ENCODE measurements at regions not wholly inside any gene's neighbourhood (a gene's known extent, or its start where the extent isn't known, plus 50 kb on each side); places are given as distances from the start of the nearest gene placed in this dataset.
"Not testable (repeated sequence)": the region's sequence is repeated elsewhere in the genome, so short reads cannot be mapped to it uniquely, and the experiment has no call there.

- Mint-ChIP-seq H3K4me3 (no peak overlapping the region), H3K9me3 (peaks cover 24% of the 10 kb centered on the region)
- no peak for DNase-seq
These were observed 436.8 kb upstream of the ERCC4 start for GRCh38 chr16:13483121-13483520.

GRCh38 chr16:13489416-13489815, 430.5 kb upstream of the ERCC4 start:
- H3K36me3 Mint-ChIP-seq (ENCODE audit: low read depth); H3K27me3 Mint-ChIP-seq; intact Hi-C loops (cut with micrococcal nuclease); H3K27ac Mint-ChIP-seq; H3K4me1 Mint-ChIP-seq; H3K4me3 Mint-ChIP-seq; DNase-seq: not testable (repeated sequence)
- peaks cover 15% of the 10 kb centered on the region for H3K9me3 Mint-ChIP-seq

More at GRCh38 chr16:13483121-13483520, 436.8 kb upstream of the ERCC4 start:
- H3K27ac Mint-ChIP-seq, result no peak overlapping the region
- no peaks in the 10 kb centered on the region for H3K27me3 Mint-ChIP-seq
- intact Hi-C loops (cut with micrococcal nuclease), result no loop called here
- H3K4me1 Mint-ChIP-seq, result no peaks in the 10 kb centered on the region
- no peaks in the 10 kb centered on the region for H3K36me3 Mint-ChIP-seq (ENCODE audit: low read depth)

- Mint-ChIP-seq H3K27ac (no peak overlapping the region), H3K4me3 (no peak overlapping the region), H3K9me3 (peaks cover 7% of the 10 kb centered on the region), H3K4me1 (no peaks in the 10 kb centered on the region), H3K27me3 (no peaks in the 10 kb centered on the region), H3K36me3 (ENCODE audit: low read depth) (no peaks in the 10 kb centered on the region)
- DNase-seq, result no peak
- intact Hi-C loops (cut with micrococcal nuclease), result no loop called here
These were observed 427.9 kb upstream of the ERCC4 start for GRCh38 chr16:13492046-13492445.

- intact Hi-C loops (cut with micrococcal nuclease), result no loop called here
- Mint-ChIP-seq H3K4me1 (no peaks in the 10 kb centered on the region), H3K9me3 (peaks cover 4% of the 10 kb centered on the region), H3K4me3 (no peak overlapping the region), H3K27ac (no peak overlapping the region), H3K27me3 (no peaks in the 10 kb centered on the region), H3K36me3 (ENCODE audit: low read depth) (no peaks in the 10 kb centered on the region)
- no peak for DNase-seq
These were observed 415.9 kb upstream of the ERCC4 start for GRCh38 chr16:13503960-13504635.

GRCh38 chr16:13507530-13507929, 412.4 kb upstream of the ERCC4 start:
- intact Hi-C loops (cut with micrococcal nuclease), result no loop called here
- H3K4me3 Mint-ChIP-seq, result no peak overlapping the region
- H3K9me3 Mint-ChIP-seq, result no peaks in the 10 kb centered on the region
- H3K36me3 Mint-ChIP-seq (ENCODE audit: low read depth), result no peaks in the 10 kb centered on the region
- H3K27me3 Mint-ChIP-seq, result no peaks in the 10 kb centered on the region
- no peaks in the 10 kb centered on the region for H3K4me1 Mint-ChIP-seq
- DNase-seq, result no peak
- H3K27ac Mint-ChIP-seq, result no peak overlapping the region

- no peaks in the 10 kb centered on the region for H3K9me3 Mint-ChIP-seq
- H3K27ac Mint-ChIP-seq, result no peak overlapping the region
- intact Hi-C loops (cut with micrococcal nuclease), result no loop called here
- no peaks in the 10 kb centered on the region for H3K27me3 Mint-ChIP-seq
- no peak for DNase-seq
- H3K4me3 Mint-ChIP-seq, result no peak overlapping the region
- H3K36me3 Mint-ChIP-seq (ENCODE audit: low read depth), result no peaks in the 10 kb centered on the region
- H3K4me1 Mint-ChIP-seq, result no peaks in the 10 kb centered on the region
These were observed 409.4 kb upstream of the ERCC4 start for GRCh38 chr16:13510425-13511151.

GRCh38 chr16:13517841-13518240, 402.1 kb upstream of the ERCC4 start:
- Mint-ChIP-seq H3K36me3 (ENCODE audit: low read depth) (no peaks in the 10 kb centered on the region), H3K4me1 (no peaks in the 10 kb centered on the region), H3K9me3 (peaks cover 8% of the 10 kb centered on the region), H3K27ac (no peak overlapping the region), H3K27me3 (no peaks in the 10 kb centered on the region), H3K4me3 (no peak overlapping the region)
- no peak for DNase-seq
- intact Hi-C loops (cut with micrococcal nuclease), result no loop called here

GRCh38 chr16:13519871-13520270, 400.1 kb upstream of the ERCC4 start:
- Mint-ChIP-seq H3K36me3 (ENCODE audit: low read depth) (no peaks in the 10 kb centered on the region), H3K27ac (no peak overlapping the region), H3K27me3 (no peaks in the 10 kb centered on the region), H3K4me3 (no peak overlapping the region), H3K4me1 (no peaks in the 10 kb centered on the region), H3K9me3 (peaks cover 11% of the 10 kb centered on the region)
- no peak for DNase-seq
- intact Hi-C loops (cut with micrococcal nuclease), result no loop called here

- Mint-ChIP-seq H3K9me3 (peaks cover 7% of the 10 kb centered on the region), H3K4me1 (no peaks in the 10 kb centered on the region), H3K27me3 (no peaks in the 10 kb centered on the region), H3K4me3 (no peak overlapping the region), H3K36me3 (ENCODE audit: low read depth) (no peaks in the 10 kb centered on the region), H3K27ac (no peak overlapping the region)
- no peak for DNase-seq
- intact Hi-C loops (cut with micrococcal nuclease), result no loop called here
These were observed 398.6 kb upstream of the ERCC4 start for GRCh38 chr16:13521356-13521755.

GRCh38 chr16:13527332-13527731, 392.6 kb upstream of the ERCC4 start:
- Mint-ChIP-seq H3K4me3 (no peak overlapping the region), H3K9me3 (peaks cover 8% of the 10 kb centered on the region), H3K4me1 (no peaks in the 10 kb centered on the region), H3K36me3 (ENCODE audit: low read depth) (no peaks in the 10 kb centered on the region), H3K27ac (no peak overlapping the region), H3K27me3 (no peaks in the 10 kb centered on the region)
- no peak for DNase-seq
- intact Hi-C loops (cut with micrococcal nuclease), result no loop called here

- no peaks in the 10 kb centered on the region for H3K27me3 Mint-ChIP-seq
- peaks cover 9% of the 10 kb centered on the region for H3K9me3 Mint-ChIP-seq
- no peak for DNase-seq
- H3K4me3 Mint-ChIP-seq, result no peak overlapping the region
- intact Hi-C loops (cut with micrococcal nuclease), result no loop called here
- H3K36me3 Mint-ChIP-seq (ENCODE audit: low read depth), result no peaks in the 10 kb centered on the region
- H3K27ac Mint-ChIP-seq, result no peak overlapping the region
- no peaks in the 10 kb centered on the region for H3K4me1 Mint-ChIP-seq
These were observed 391.3 kb upstream of the ERCC4 start for GRCh38 chr16:13528691-13529090.

- H3K4me1 Mint-ChIP-seq, result no peaks in the 10 kb centered on the region
- no peaks in the 10 kb centered on the region for H3K36me3 Mint-ChIP-seq (ENCODE audit: low read depth)
- H3K9me3 Mint-ChIP-seq, result peaks cover 9% of the 10 kb centered on the region
- no peaks in the 10 kb centered on the region for H3K27me3 Mint-ChIP-seq
- intact Hi-C loops (cut with micrococcal nuclease), result no loop called here
- H3K27ac Mint-ChIP-seq, result no peak overlapping the region
- no peak overlapping the region for H3K4me3 Mint-ChIP-seq
- DNase-seq, result no peak
These were observed 390.6 kb upstream of the ERCC4 start for GRCh38 chr16:13529193-13529982.

- no peaks in the 10 kb centered on the region for H3K4me1 Mint-ChIP-seq
- intact Hi-C loops (cut with micrococcal nuclease), result no loop called here
These were observed 379.2 kb upstream of the ERCC4 start for GRCh38 chr16:13540771-13541170.

GRCh38 chr16:13542284-13542683, 377.7 kb upstream of the ERCC4 start:
- Mint-ChIP-seq H3K4me3 (no peak overlapping the region), H3K27ac (no peak overlapping the region), H3K4me1 (no peaks in the 10 kb centered on the region), H3K9me3 (peaks cover 4% of the 10 kb centered on the region), H3K27me3 (no peaks in the 10 kb centered on the region), H3K36me3 (ENCODE audit: low read depth) (no peaks in the 10 kb centered on the region)
- intact Hi-C loops (cut with micrococcal nuclease), result no loop called here
- DNase-seq, result no peak

More at GRCh38 chr16:13540771-13541170, 379.2 kb upstream of the ERCC4 start:
- DNase-seq, result no peak
- Mint-ChIP-seq H3K9me3 (peaks cover 4% of the 10 kb centered on the region), H3K4me3 (no peak overlapping the region), H3K27me3 (no peaks in the 10 kb centered on the region), H3K27ac (no peak overlapping the region), H3K36me3 (ENCODE audit: low read depth) (no peaks in the 10 kb centered on the region)
